Left lung (tissue), 4 donors: ENCODE measurements at regions not wholly inside any gene's neighbourhood (a gene's known extent, or its start where the extent isn't known, plus 50 kb on each side); places are given as distances from the start of the nearest gene placed in this dataset.

Experiments used
- ATAC-seq: fragments of 200-7000 bp; cut with Tn5 transposase; one replicate; pipeline ENCODE4 v1.9.1; 2020; ENCODE audit warnings: moderate library complexity
- DNase-seq, 4 donors: peaks; one replicate each; pipeline ENCODE4 v3.0.0-alpha.2; 2013 to 2020
- H3K27ac ChIP-seq, 2 donors: fragments of 200-600 bp; sonication (generic) in 1 of 2; one replicate each; pipeline versions ENCODE4 v1.5.0 to v1.8.0; 2020 to 2021
- H3K27me3 ChIP-seq, 2 donors: fragments of 200-600 bp; sonication (generic) in 1 of 2; one replicate each; pipeline versions ENCODE4 v1.5.0 to v1.8.0; 2020 to 2021
- H3K36me3 ChIP-seq, 2 donors: fragments of 200-600 bp; sonication (generic) in 1 of 2; one replicate each; pipeline versions ENCODE4 v1.5.0 to v1.8.0; 2020 to 2021
- H3K4me1 ChIP-seq, 2 donors: fragments of 200-600 bp; one replicate each; pipeline ENCODE4 v1.8.0; 2021
- H3K4me3 ChIP-seq, 2 donors: fragments of 200-600 bp; sonication (generic) in 1 of 2; one replicate each; pipeline versions ENCODE4 v1.5.0 to v1.8.0; 2020 to 2021; ENCODE audit warnings: mild to moderate bottlenecking in 1 of 2
- H3K9me3 ChIP-seq, 2 donors: fragments of 200-600 bp; sonication (generic) in 1 of 2; one replicate each; pipeline versions ENCODE4 v1.5.0 to v1.8.0; 2020 to 2021
- CTCF ChIP-seq, 2 donors: fragments of 200-600 bp; sonication (generic) in 1 of 2; IDR thresholded peaks; one replicate each; pipeline versions ENCODE4 v1.5.0 to v1.8.0; 2021; ENCODE audit warnings: antibody characterized with exemption in 2 of 2
- intact Hi-C, 2 donors: fragments of 100-400 bp; cut with DNase I; formaldehyde crosslinking; loops; one replicate each; pipeline versions ENCODE4 v1.11.2 to v1.14.2; 2022
- donor health status: DM: no; HTN: yes; CAD: no.
- donor health status: DM: no; HTN: no; CAD: no.

GRCh38 chr5:173397516-173397915 lies 69.3 kb upstream of the STC2 start:
- TF ChIP-seq CTCF (IDR thresholded peaks at IDR 0.05), result no peak
- no peaks in the 10 kb centered on the region for H3K36me3 ChIP-seq
- peaks cover 0 to 2% of the 10 kb centered on the region in 2 donors for H3K9me3 ChIP-seq
- DNase-seq, result no peak
- no peak overlapping the region for H3K27ac ChIP-seq
- ATAC-seq, result no peak
- H3K4me3 ChIP-seq, result no peak overlapping the region
- intact Hi-C loops, result no loop called here
- no peaks in the 10 kb centered on the region for H3K4me1 ChIP-seq
- no peaks in the 10 kb centered on the region for H3K27me3 ChIP-seq

GRCh38 chr5:173396311-173396993 lies 68.2 kb upstream of the STC2 start:
- Histone ChIP-seq H3K4me1 (no peaks in the 10 kb centered on the region), H3K4me3 (no peak overlapping the region), H3K36me3 (no peaks in the 10 kb centered on the region), H3K27me3 (no peaks in the 10 kb centered on the region), H3K9me3 (peaks cover 0 to 9% of the 10 kb centered on the region in 2 donors), H3K27ac (no peak overlapping the region)
- ATAC-seq, result no peak
- TF ChIP-seq CTCF (IDR thresholded peaks at IDR 0.05), result no peak
- no peak for DNase-seq
- intact Hi-C loops, result no loop called here

- DNase-seq (no peak), ATAC-seq (no peak)
- Histone ChIP-seq H3K27ac (no peak overlapping the region), H3K4me1 (no peaks in the 10 kb centered on the region), H3K27me3 (no peaks in the 10 kb centered on the region), H3K9me3 (peaks cover 0 to 9% of the 10 kb centered on the region in 2 donors), H3K36me3 (no peaks in the 10 kb centered on the region), H3K4me3 (no peak overlapping the region)
- intact Hi-C loops, result no loop called here
- no peak for TF ChIP-seq CTCF (IDR thresholded peaks at IDR 0.05)
Observed at GRCh38 chr5:173395933-173396308, 67.7 kb upstream of the STC2 start.

- ATAC-seq (no peak), DNase-seq (no peak)
- H3K36me3 ChIP-seq, result no peaks in the 10 kb centered on the region
- H3K27me3 ChIP-seq, result no peaks in the 10 kb centered on the region
- TF ChIP-seq CTCF (IDR thresholded peaks at IDR 0.05), result no peak
- H3K4me1 ChIP-seq, result no peaks in the 10 kb centered on the region
- peaks cover 0 to 9% of the 10 kb centered on the region in 2 donors for H3K9me3 ChIP-seq
- no peak overlapping the region for H3K27ac ChIP-seq
- no peak overlapping the region for H3K4me3 ChIP-seq
- intact Hi-C loops, result no loop called here
Observed at GRCh38 chr5:173395257-173395932, 67.2 kb upstream of the STC2 start.

- TF ChIP-seq CTCF (IDR thresholded peaks at IDR 0.05), result no peak
- DNase-seq (no peak), ATAC-seq (no peak)
- Histone ChIP-seq H3K27me3 (no peaks in the 10 kb centered on the region), H3K36me3 (no peaks in the 10 kb centered on the region), H3K9me3 (peaks cover 0 to 9% of the 10 kb centered on the region in 2 donors), H3K27ac (no peak overlapping the region), H3K4me3 (no peak overlapping the region), H3K4me1 (no peaks in the 10 kb centered on the region)
- intact Hi-C loops, result no loop called here
Observed at GRCh38 chr5:173394701-173395100, 66.5 kb upstream of the STC2 start.
